CD4-positive, alpha-beta T cell treated with Interleukin-15 for 4 hours (primary cell): ENCODE measurements at regions not wholly inside any gene's neighbourhood (a gene's known extent, or its start where the extent isn't known, plus 50 kb on each side); places are given as distances from the start of the nearest gene placed in this dataset.

Experiments
- DNase-seq: peaks from one replicate; pipeline ENCODE4 v3.0.0-alpha.2; 2020; ENCODE audit warnings: low spot score

- DNase-seq = no peak
These were observed 63.4 kb upstream of the NCOR2 start for GRCh38 chr12:124630791-124631313.

- DNase-seq = no peak
These were observed 62.5 kb upstream of the NCOR2 start for GRCh38 chr12:124629789-124630480.

GRCh38 chr12:124629117-124629516 lies 61.7 kb upstream of the NCOR2 start:
- DNase-seq = no peak

- no peak for DNase-seq
These were observed 60.5 kb upstream of the NCOR2 start for GRCh38 chr12:124627956-124628355.

- DNase-seq = no peak
These were observed 59.6 kb upstream of the NCOR2 start for GRCh38 chr12:124626971-124627411.

- DNase-seq = no peak
These were observed 58.7 kb upstream of the NCOR2 start for GRCh38 chr12:124625867-124626675.

- DNase-seq = no peak
These were observed 57.4 kb upstream of the NCOR2 start for GRCh38 chr12:124624823-124625222.

GRCh38 chr12:124623344-124624035 lies 56.1 kb upstream of the NCOR2 start:
- no peak for DNase-seq

- no peak for DNase-seq
These were observed 55.4 kb upstream of the NCOR2 start for GRCh38 chr12:124622764-124623163.

GRCh38 chr12:124622331-124622730 lies 54.9 kb upstream of the NCOR2 start:
- no peak for DNase-seq

- DNase-seq = no peak
These were observed 53.9 kb upstream of the NCOR2 start for GRCh38 chr12:124621296-124621660.

- no peak for DNase-seq
These were observed 53.3 kb upstream of the NCOR2 start for GRCh38 chr12:124620606-124621295.

- DNase-seq = no peak
These were observed 51.0 kb upstream of the NCOR2 start for GRCh38 chr12:124618291-124618902.

GRCh38 chr12:124617615-124618014 lies 50.2 kb upstream of the NCOR2 start:
- no peak for DNase-seq
